ENCODE measurements at regions not wholly inside any gene's neighbourhood (a gene's known extent, or its start where the extent isn't known, plus 50 kb on each side); places are given as distances from the start of the nearest gene placed in this dataset.

DNA sequence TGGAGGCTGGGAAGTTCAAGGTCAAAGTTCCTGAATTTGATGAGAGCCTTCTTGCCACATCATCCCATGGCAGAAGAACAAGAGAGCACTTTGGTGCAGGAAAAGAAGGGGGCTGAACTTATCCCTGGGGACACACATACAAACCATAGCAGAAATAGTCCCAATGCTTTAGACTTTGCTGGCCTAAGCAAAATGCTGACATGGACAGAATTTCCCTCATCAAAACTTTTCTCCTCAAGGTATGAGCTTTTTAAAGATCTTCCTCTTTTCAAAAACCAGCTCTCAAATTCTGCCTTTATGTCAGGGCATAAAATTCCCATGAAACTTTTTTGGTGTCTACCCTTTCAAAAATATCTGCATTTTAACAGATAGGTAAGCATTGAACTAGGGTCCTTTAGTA, 341.8 kb upstream of the SMARCA2 start:
- TF ChIP-seq, protein P1, sequence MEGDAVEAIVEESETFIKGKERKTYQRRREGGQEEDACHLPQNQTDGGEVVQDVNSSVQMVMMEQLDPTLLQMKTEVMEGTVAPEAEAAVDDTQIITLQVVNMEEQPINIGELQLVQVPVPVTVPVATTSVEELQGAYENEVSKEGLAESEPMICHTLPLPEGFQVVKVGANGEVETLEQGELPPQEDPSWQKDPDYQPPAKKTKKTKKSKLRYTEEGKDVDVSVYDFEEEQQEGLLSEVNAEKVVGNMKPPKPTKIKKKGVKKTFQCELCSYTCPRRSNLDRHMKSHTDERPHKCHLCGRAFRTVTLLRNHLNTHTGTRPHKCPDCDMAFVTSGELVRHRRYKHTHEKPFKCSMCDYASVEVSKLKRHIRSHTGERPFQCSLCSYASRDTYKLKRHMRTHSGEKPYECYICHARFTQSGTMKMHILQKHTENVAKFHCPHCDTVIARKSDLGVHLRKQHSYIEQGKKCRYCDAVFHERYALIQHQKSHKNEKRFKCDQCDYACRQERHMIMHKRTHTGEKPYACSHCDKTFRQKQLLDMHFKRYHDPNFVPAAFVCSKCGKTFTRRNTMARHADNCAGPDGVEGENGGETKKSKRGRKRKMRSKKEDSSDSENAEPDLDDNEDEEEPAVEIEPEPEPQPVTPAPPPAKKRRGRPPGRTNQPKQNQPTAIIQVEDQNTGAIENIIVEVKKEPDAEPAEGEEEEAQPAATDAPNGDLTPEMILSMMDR (IDR thresholded peaks at IDR 0.05 in 2 of 3, conservative IDR thresholded peaks at IDR 0.05 in 1 of 3; ENCODE audit: borderline replicate concordance in 1 of 3, insufficient read depth in 1 of 3, low read depth in 2 of 3, low read length in 2 of 3) = no peak
- TF ChIP-seq EZH2 (IDR thresholded peaks at IDR 0.05) = no peak
- no peak for TF ChIP-seq CBX3 (IDR thresholded peaks at IDR 0.05; ENCODE audit: low read depth)
- no peak for TF ChIP-seq ZFX (IDR thresholded peaks at IDR 0.05)
- no peak for TF ChIP-seq ZNF274 (IDR thresholded peaks at IDR 0.05; ENCODE audit: low read depth, low read length)
- TF ChIP-seq TCF7L2 (IDR thresholded peaks at IDR 0.05; ENCODE audit: borderline replicate concordance, extremely low read depth, insufficient read depth, insufficient read length) = no peak
- TF ChIP-seq POLR2A (IDR thresholded peaks at IDR 0.05; ENCODE audit: borderline replicate concordance, extremely low read depth, insufficient read depth, insufficient read length) = no peak
- TF ChIP-seq, protein P2, sequence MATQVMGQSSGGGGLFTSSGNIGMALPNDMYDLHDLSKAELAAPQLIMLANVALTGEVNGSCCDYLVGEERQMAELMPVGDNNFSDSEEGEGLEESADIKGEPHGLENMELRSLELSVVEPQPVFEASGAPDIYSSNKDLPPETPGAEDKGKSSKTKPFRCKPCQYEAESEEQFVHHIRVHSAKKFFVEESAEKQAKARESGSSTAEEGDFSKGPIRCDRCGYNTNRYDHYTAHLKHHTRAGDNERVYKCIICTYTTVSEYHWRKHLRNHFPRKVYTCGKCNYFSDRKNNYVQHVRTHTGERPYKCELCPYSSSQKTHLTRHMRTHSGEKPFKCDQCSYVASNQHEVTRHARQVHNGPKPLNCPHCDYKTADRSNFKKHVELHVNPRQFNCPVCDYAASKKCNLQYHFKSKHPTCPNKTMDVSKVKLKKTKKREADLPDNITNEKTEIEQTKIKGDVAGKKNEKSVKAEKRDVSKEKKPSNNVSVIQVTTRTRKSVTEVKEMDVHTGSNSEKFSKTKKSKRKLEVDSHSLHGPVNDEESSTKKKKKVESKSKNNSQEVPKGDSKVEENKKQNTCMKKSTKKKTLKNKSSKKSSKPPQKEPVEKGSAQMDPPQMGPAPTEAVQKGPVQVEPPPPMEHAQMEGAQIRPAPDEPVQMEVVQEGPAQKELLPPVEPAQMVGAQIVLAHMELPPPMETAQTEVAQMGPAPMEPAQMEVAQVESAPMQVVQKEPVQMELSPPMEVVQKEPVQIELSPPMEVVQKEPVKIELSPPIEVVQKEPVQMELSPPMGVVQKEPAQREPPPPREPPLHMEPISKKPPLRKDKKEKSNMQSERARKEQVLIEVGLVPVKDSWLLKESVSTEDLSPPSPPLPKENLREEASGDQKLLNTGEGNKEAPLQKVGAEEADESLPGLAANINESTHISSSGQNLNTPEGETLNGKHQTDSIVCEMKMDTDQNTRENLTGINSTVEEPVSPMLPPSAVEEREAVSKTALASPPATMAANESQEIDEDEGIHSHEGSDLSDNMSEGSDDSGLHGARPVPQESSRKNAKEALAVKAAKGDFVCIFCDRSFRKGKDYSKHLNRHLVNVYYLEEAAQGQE (IDR thresholded peaks at IDR 0.05; ENCODE audit: low read depth) = no peak
- TF ChIP-seq RAD21 (IDR thresholded peaks at IDR 0.05; ENCODE audit: low read depth) = no peak
- no peak for TF ChIP-seq SP1 (IDR thresholded peaks at IDR 0.05; ENCODE audit: low read depth)
- TF ChIP-seq YY1 (IDR thresholded peaks at IDR 0.05; ENCODE audit: extremely low read depth, insufficient replicate concordance, low read depth, low read length) = no peak

All from HCT116 (cell line).